CD8-positive, alpha-beta memory T cell (primary cell): ENCODE measurements at regions not wholly inside any gene's neighbourhood (a gene's known extent, or its start where the extent isn't known, plus 50 kb on each side); places are given as distances from the start of the nearest gene placed in this dataset.
A peak's percentile ranks its signal among the peaks of the same experiment; 100 is the strongest.
"Not testable (repeated sequence)": the region's sequence is repeated elsewhere in the genome, so short reads cannot be mapped to it uniquely, and the experiment has no call there.

Source experiments
- CTCF ChIA-PET: fragments of 350-600 bp; sonication (Branson Sonifier 250); formaldehyde crosslinking; loops from one replicate; lab custom pipeline; 2021; ENCODE audit warnings: antibody characterized with exemption; lab: Charles Lee
- POLR2A ChIA-PET: fragments of 350-600 bp; sonication (Branson Sonifier 250); formaldehyde crosslinking; loops from one replicate; lab custom pipeline; 2021; ENCODE audit warnings: antibody characterized with exemption; lab: Charles Lee
- DNase-seq, 5 donors: peaks; one replicate each; pipeline versions ENCODE4 v3.0.0 to v3.0.0-alpha.2; 2020 to 2022; ENCODE audit warnings: mixed read lengths in 1 of 5
- H3K27ac ChIP-seq: one replicate; pipeline ENCODE4 v1.7.0; 2013; ENCODE audit warnings: low read depth, mild to moderate bottlenecking, low read length, moderate library complexity
- H3K27me3 ChIP-seq: 2 replicates; pipeline ENCODE4 v1.7.0; 2013; ENCODE audit warnings: low read length, mild to moderate bottlenecking; ENCODE audit not compliant: insufficient read depth, poor library complexity, severe bottlenecking
- H3K36me3 ChIP-seq: 2 replicates; pipeline ENCODE4 v1.7.0; 2013; ENCODE audit warnings: mild to moderate bottlenecking, low read length, moderate library complexity; ENCODE audit not compliant: insufficient read depth
- H3K4me1 ChIP-seq: 2 replicates; pipeline ENCODE4 v1.7.0; 2013; ENCODE audit warnings: mild to moderate bottlenecking, low read length, moderate library complexity; ENCODE audit not compliant: insufficient read depth
- H3K4me3 ChIP-seq: 2 replicates; pipeline ENCODE4 v1.7.0; 2013; ENCODE audit warnings: mild to moderate bottlenecking, low read length
- H3K9me3 ChIP-seq: 2 replicates; pipeline ENCODE4 v1.7.0; 2013; ENCODE audit warnings: mild to moderate bottlenecking, low read length
- H3K27ac Mint-ChIP-seq, 8 donors: one replicate each; pipeline ENCODE4 v1.8.0; 2020 to 2021; ENCODE audit warnings: mixed read lengths in 8 of 8, mild to moderate bottlenecking in 6 of 8, inconsistent platforms in 3 of 8, moderate library complexity in 3 of 8
- H3K27me3 Mint-ChIP-seq, 2 donors: one replicate each; pipeline ENCODE4 v1.8.0; 2020 to 2021; ENCODE audit warnings: mixed read lengths in 2 of 2, mild to moderate bottlenecking in 1 of 2, moderate library complexity in 1 of 2
- H3K36me3 Mint-ChIP-seq, 3 donors: one replicate each; pipeline ENCODE4 v1.8.0; 2020 to 2021; ENCODE audit warnings: mixed read lengths in 3 of 3, inconsistent platforms in 1 of 3, mild to moderate bottlenecking in 1 of 3
- H3K4me1 Mint-ChIP-seq, 3 donors: one replicate each; pipeline ENCODE4 v1.8.0; 2020 to 2021; ENCODE audit warnings: mixed read lengths in 3 of 3, inconsistent platforms in 1 of 3, mild to moderate bottlenecking in 1 of 3
- H3K4me3 Mint-ChIP-seq, 7 donors: one replicate each; pipeline ENCODE4 v1.8.0; 2020 to 2021; ENCODE audit warnings: mixed read lengths in 7 of 7, mild to moderate bottlenecking in 6 of 7, moderate library complexity in 4 of 7, inconsistent platforms in 2 of 7
- H3K9me3 Mint-ChIP-seq, 5 donors: one replicate each; pipeline ENCODE4 v1.8.0; 2020 to 2022; ENCODE audit warnings: mixed read lengths in 5 of 5, mild to moderate bottlenecking in 3 of 5, moderate library complexity in 2 of 5, inconsistent platforms in 1 of 5

DNA sequence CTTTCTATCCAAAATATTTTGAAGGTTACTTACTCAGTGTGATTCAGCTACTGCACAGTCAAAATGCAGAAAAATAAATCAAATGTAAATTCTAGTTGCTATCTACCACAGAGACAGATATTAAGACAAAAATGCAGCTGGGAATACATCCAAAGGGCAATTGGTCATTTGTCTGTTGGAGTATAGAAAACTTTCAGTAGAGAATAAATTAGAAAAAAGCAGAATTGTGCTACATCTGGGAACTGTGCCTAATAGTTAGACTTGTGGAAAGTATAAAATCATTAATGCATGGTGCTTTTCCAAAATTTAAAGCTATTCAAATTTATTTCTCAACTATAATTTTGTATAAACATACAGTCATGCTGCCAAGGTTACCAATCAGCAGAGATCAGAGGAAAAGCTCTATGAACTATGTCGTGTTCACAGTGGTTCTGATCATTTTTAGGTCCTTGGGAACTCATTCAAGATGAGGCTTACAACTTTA lies 1635.8 kb downstream of the PCDH9 start:
- Mint-ChIP-seq H3K36me3 (no peaks in the 10 kb centered on the region), H3K4me1 (no peaks in the 10 kb centered on the region), H3K4me3 (no peak overlapping the region), H3K27ac (no peak overlapping the region), H3K27me3 (no peaks in the 10 kb centered on the region), H3K9me3 (peaks cover 3 to 14% (median 10%) of the 10 kb centered on the region in 5 donors)
- H3K36me3 ChIP-seq, result no peaks in the 10 kb centered on the region
- H3K27me3 ChIP-seq, result no peaks in the 10 kb centered on the region
- CTCF ChIA-PET, result no interaction called here
- H3K9me3 ChIP-seq, result no peaks in the 10 kb centered on the region
- no peaks in the 10 kb centered on the region for H3K4me1 ChIP-seq
- H3K27ac ChIP-seq, result no peak overlapping the region
- H3K4me3 ChIP-seq, result no peak overlapping the region
- DNase-seq, result no peak
- POLR2A ChIA-PET, result no interaction called here

DNA sequence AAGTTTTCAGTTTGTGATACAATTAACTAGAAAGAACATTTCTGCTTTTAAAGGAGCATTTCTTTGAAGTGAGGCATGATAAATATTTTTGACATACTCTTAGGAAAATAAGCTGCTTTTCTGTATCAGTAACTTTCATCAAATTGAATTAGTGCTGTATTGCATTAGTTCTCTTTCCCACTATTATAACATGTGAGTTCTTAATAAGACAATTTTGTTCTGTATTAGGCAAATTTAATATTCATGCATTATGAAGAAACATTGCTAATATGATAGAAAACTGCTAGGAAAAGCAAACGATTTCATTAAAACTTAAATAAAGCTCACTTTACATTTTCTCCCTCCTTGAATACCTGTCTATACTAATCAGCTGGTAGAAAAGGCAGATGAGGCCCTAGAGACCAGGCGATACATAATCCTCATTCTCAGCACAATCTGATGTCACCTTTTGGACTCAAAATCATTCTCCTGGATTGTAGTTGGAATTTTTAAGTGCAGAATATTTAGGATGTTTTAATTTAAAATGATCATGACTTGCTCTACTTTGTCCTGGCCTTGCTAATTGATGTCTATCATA lies 1636.8 kb downstream of the PCDH9 start:
- no peak for DNase-seq
- Histone ChIP-seq H3K4me1 (no peaks in the 10 kb centered on the region), H3K36me3 (no peaks in the 10 kb centered on the region), H3K27me3 (no peaks in the 10 kb centered on the region), H3K27ac (no peak overlapping the region), H3K9me3 (no peaks in the 10 kb centered on the region), H3K4me3 (no peak overlapping the region)
- no peak overlapping the region for H3K4me3 Mint-ChIP-seq
- no peaks in the 10 kb centered on the region for H3K4me1 Mint-ChIP-seq
- H3K9me3 Mint-ChIP-seq, result peaks cover 3 to 14% (median 12%) of the 10 kb centered on the region in 5 donors
- H3K27ac Mint-ChIP-seq, result no peak overlapping the region
- H3K27me3 Mint-ChIP-seq, result no peaks in the 10 kb centered on the region
- no peaks in the 10 kb centered on the region for H3K36me3 Mint-ChIP-seq
- POLR2A ChIA-PET, result no interaction called here
- CTCF ChIA-PET, result no interaction called here

DNA sequence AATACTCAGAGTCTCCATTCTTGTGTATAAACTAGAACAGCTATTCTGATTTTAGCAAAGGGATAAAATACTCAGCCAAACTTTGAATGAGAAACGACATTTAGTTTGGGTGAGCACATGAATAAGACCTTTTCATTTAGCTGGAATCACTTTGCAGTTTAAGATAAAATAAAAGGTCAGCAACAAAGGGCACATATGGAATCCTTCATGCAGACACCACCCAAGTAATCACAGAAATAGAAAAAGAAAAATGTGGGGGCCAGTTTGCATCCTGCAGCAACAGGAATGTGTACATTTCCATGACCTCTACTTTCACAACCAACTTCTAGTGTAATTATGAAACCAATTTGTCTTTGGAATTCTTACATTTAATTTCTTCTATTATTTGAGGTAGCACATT lies 1637.4 kb downstream of the PCDH9 start:
- Mint-ChIP-seq H3K4me3 (no peak overlapping the region), H3K27me3 (no peaks in the 10 kb centered on the region), H3K4me1 (no peaks in the 10 kb centered on the region), H3K9me3 (peaks cover 5 to 20% (median 13%) of the 10 kb centered on the region in 5 donors), H3K36me3 (no peaks in the 10 kb centered on the region), H3K27ac (no peak overlapping the region)
- H3K9me3 ChIP-seq, result no peaks in the 10 kb centered on the region
- no peak overlapping the region for H3K27ac ChIP-seq
- ChIA-PET POLR2A (no interaction called here), CTCF (no interaction called here)
- no peaks in the 10 kb centered on the region for H3K27me3 ChIP-seq
- DNase-seq, result no peak
- no peaks in the 10 kb centered on the region for H3K36me3 ChIP-seq
- no peak overlapping the region for H3K4me3 ChIP-seq
- H3K4me1 ChIP-seq, result no peaks in the 10 kb centered on the region

DNA sequence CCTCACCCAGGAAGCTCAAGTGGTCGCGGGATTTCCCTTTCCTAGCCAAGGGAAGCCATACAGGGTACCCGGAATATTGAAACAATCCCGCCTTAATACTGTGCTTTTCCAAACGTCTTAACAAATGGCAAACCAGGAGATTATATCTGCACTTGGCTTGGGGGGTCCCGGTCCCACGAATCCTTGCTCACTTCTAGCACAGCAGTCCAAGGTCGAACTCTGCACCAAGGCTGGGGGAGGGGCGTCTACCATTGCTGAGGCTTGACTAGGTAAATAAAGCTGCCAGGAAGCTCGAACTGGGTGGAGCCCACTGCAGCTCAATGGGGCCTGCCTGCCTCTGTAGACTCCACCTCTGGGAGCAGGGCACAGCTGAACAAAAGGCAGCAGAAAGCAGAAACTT lies 1644.8 kb downstream of the PCDH9 start:
- DNase-seq, result peak in 1 of 5 donors; percentile 41
- H3K9me3 ChIP-seq, result no peaks in the 10 kb centered on the region
- no peak overlapping the region for H3K27ac ChIP-seq
- POLR2A ChIA-PET, result no interaction called here
- no peaks in the 10 kb centered on the region for H3K27me3 Mint-ChIP-seq
- H3K4me1 ChIP-seq, result no peaks in the 10 kb centered on the region
- H3K4me1 Mint-ChIP-seq, result no peaks in the 10 kb centered on the region
- no peak overlapping the region for H3K4me3 Mint-ChIP-seq
- H3K9me3 Mint-ChIP-seq, result peaks cover 10 to 25% (median 17%) of the 10 kb centered on the region in 5 donors
- CTCF ChIA-PET, result no interaction called here
- no peaks in the 10 kb centered on the region for H3K36me3 ChIP-seq
- H3K4me3 ChIP-seq, result no peak overlapping the region
- no peak overlapping the region for H3K27ac Mint-ChIP-seq
- no peaks in the 10 kb centered on the region for H3K27me3 ChIP-seq
- H3K36me3 Mint-ChIP-seq, result no peaks in the 10 kb centered on the region

DNA sequence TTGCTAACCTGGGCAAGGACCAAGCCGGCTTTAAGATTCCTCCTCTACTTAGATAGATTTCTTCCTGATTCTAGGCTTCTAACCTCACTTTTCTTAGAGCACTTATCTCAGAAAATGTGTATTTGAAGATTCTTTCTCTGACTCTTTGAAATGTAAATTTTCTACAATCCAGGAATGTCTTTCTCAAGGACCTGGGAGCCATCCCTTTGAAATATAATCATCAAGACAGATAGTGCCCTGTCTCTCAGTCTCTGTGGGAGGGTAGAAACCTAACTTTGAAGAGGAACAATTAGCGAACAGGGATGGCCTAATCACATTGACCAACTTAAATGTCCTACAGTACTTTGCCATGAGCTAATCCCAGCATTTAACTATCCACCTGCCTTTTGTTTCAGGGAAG lies 1646.0 kb downstream of the PCDH9 start:
- ChIA-PET CTCF (no interaction called here), POLR2A (no interaction called here)
- no peak overlapping the region for H3K27ac ChIP-seq
- no peaks in the 10 kb centered on the region for H3K9me3 ChIP-seq
- Mint-ChIP-seq H3K27me3 (no peaks in the 10 kb centered on the region), H3K4me3 (no peak overlapping the region), H3K27ac (no peak overlapping the region), H3K4me1 (no peaks in the 10 kb centered on the region), H3K9me3 (peaks cover 9 to 19% (median 17%) of the 10 kb centered on the region in 5 donors), H3K36me3 (no peaks in the 10 kb centered on the region)
- no peak overlapping the region for H3K4me3 ChIP-seq
- no peaks in the 10 kb centered on the region for H3K27me3 ChIP-seq
- no peaks in the 10 kb centered on the region for H3K36me3 ChIP-seq
- DNase-seq, result no peak
- H3K4me1 ChIP-seq, result no peaks in the 10 kb centered on the region

DNA sequence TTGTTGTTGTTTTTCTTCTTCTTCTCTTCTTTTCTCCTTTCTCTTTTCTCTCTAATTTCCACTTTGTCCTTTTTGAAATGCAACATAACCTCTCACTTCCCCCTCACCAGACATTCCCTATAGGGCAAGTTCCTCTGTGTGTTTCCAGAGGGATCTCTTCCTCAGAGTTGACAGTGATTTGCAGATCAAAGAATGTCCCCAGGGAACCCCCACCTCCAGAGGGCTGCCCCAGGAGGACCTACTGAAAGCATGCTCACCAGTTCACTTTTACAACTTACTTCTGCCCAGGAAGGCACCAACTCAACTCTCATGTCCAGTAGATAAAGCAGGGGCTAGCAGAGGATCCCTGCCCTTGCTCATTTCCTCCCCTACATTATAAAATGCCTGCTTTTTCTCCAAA lies 1648.0 kb downstream of the PCDH9 start:
- Histone ChIP-seq H3K36me3 (no peaks in the 10 kb centered on the region), H3K27me3 (no peaks in the 10 kb centered on the region), H3K4me3 (no peak overlapping the region), H3K9me3 (no peaks in the 10 kb centered on the region), H3K4me1 (no peaks in the 10 kb centered on the region), H3K27ac (no peak overlapping the region)
- ChIA-PET CTCF (no interaction called here), POLR2A (no interaction called here)
- Mint-ChIP-seq H3K27ac (no peak overlapping the region), H3K9me3 (peaks cover 4 to 17% (median 7%) of the 10 kb centered on the region in 5 donors), H3K4me1 (no peaks in the 10 kb centered on the region), H3K27me3 (no peaks in the 10 kb centered on the region), H3K36me3 (no peaks in the 10 kb centered on the region), H3K4me3 (no peak overlapping the region)
- no peak for DNase-seq

DNA sequence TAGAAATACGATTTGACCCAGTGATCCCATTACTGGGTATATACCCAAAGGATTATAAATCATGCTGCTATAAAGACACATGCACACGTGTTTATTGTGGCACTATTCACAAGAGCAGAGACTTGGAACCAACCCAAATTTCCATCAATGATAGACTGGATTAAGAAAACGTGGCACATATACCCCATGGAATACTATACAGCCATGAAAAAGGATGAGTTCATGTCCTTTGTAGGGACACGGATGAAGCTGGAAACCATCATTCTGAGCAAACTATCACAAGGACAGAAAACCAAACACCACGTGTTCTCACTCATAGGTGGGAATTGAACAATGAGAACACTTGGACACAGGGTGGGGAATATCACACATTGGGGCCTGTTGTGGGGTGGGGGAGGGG lies 1665.6 kb downstream of the PCDH9 start:
- H3K4me1 Mint-ChIP-seq, H3K36me3 Mint-ChIP-seq, H3K27ac Mint-ChIP-seq, H3K4me3 ChIP-seq, CTCF ChIA-PET, H3K9me3 ChIP-seq, H3K36me3 ChIP-seq, POLR2A ChIA-PET, DNase-seq, H3K4me3 Mint-ChIP-seq, H3K27me3 Mint-ChIP-seq, H3K27ac ChIP-seq, H3K4me1 ChIP-seq, H3K27me3 ChIP-seq: not testable (repeated sequence)
- peaks cover 2 to 32% (median 16%) of the 10 kb centered on the region in 5 donors for H3K9me3 Mint-ChIP-seq

DNA sequence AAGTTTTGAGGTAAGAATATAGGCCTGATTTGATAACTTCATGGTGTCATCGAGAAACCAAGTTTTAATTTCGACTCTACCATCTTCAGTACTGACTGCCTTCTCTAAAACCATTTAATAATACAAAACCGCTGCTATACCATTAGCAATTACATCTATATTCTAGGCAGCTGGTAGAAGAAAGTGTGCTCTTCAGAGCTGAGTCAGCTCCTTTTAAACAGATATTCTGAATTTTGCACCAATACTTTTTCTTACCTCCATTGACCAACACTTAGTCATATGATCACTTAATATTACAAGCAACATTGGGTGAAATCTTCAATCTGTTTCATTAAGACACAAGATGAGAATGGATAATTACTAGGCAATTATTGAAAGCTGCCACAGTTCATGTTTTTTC lies 1667.8 kb downstream of the PCDH9 start:
- ChIA-PET POLR2A (no interaction called here), CTCF (no interaction called here)
- Mint-ChIP-seq H3K4me3 (no peak overlapping the region), H3K4me1 (no peaks in the 10 kb centered on the region), H3K9me3 (peaks cover 0 to 28% (median 19%) of the 10 kb centered on the region in 5 donors), H3K27me3 (no peaks in the 10 kb centered on the region), H3K36me3 (no peaks in the 10 kb centered on the region), H3K27ac (no peak overlapping the region)
- no peak overlapping the region for H3K4me3 ChIP-seq
- DNase-seq, result no peak
- no peaks in the 10 kb centered on the region for H3K27me3 ChIP-seq
- H3K9me3 ChIP-seq, result no peaks in the 10 kb centered on the region
- H3K36me3 ChIP-seq, result no peaks in the 10 kb centered on the region
- no peak overlapping the region for H3K27ac ChIP-seq
- no peaks in the 10 kb centered on the region for H3K4me1 ChIP-seq
